22Rv1 (cell line): ENCODE measurements at regions not wholly inside any gene's neighbourhood (a gene's known extent, or its start where the extent isn't known, plus 50 kb on each side); places are given as distances from the start of the nearest gene placed in this dataset.

ENCODE experiments used
- CTCF ChIP-seq: fragments of 450-650 bp; IDR thresholded peaks from 2 replicates; pipeline ENCODE4 v1.5.1; 2017; ENCODE audit warnings: mild to moderate bottlenecking
- ZFX ChIP-seq: fragments of 450-650 bp; IDR thresholded peaks from 2 replicates; pipeline ENCODE4 v1.6.1; 2017; ENCODE audit warnings: antibody characterized with exemption, borderline replicate concordance

GRCh38 chr5:174300941-174301761 is 255.6 kb downstream of the NSG2 start:
- TF ChIP-seq CTCF: no peak
- TF ChIP-seq ZFX: no peak
